H1 (cell line): ENCODE measurements at regions not wholly inside any gene's neighbourhood (a gene's known extent, or its start where the extent isn't known, plus 50 kb on each side); places are given as distances from the start of the nearest gene placed in this dataset.

Experiments
- BCL11A ChIP-seq, 2 experiments: IDR thresholded peaks; one replicate each; pipeline ENCODE4 v1.6.1; 2011; ENCODE audit warnings: low read depth in 2 of 2, low read length in 2 of 2, mild to moderate bottlenecking in 2 of 2
- HDAC6 ChIP-seq: IDR thresholded peaks from one replicate; pipeline ENCODE4 v1.7.1; 2012; ENCODE audit warnings: low read depth, mild to moderate bottlenecking, inconsistent platforms, low read length, moderate library complexity
- JUN ChIP-seq: IDR thresholded peaks from 2 replicates; pipeline ENCODE4 v1.6.1; 2011; ENCODE audit warnings: low read depth, mild to moderate bottlenecking, improper control_type of control experiment, low read length
- KDM4A ChIP-seq: IDR thresholded peaks from one replicate; pipeline ENCODE4 v1.7.1; 2012; ENCODE audit warnings: low read depth, mild to moderate bottlenecking, moderate library complexity, low read length, inconsistent platforms; ENCODE audit not compliant: severe bottlenecking

GRCh38 chr11:29826878-29827277 lies 190.0 kb downstream of the KCNA4 start (continued):
- no peak for TF ChIP-seq BCL11A (IDR thresholded peaks at IDR 0.05; ENCODE audit: low read depth in 2 of 2, low read length in 2 of 2)
- TF ChIP-seq HDAC6: no peak
- no peak for TF ChIP-seq JUN
- TF ChIP-seq KDM4A: no peak
